H1 (cell line): ENCODE measurements at regions not wholly inside any gene's neighbourhood (a gene's known extent, or its start where the extent isn't known, plus 50 kb on each side); places are given as distances from the start of the nearest gene placed in this dataset.

Experiments used
- HDAC2 ChIP-seq, 2 experiments: fragments of 300-600 bp in 1 of 2; sonication (generic) in 1 of 2; IDR thresholded peaks; 2 replicates each; pipeline ENCODE4 v1.6.1; 2011 to 2012; ENCODE audit warnings: low read depth in 2 of 2, low read length in 2 of 2, mild to moderate bottlenecking in 2 of 2, moderate library complexity in 2 of 2, borderline replicate concordance in 1 of 2, inconsistent platforms in 1 of 2
- SIN3A ChIP-seq, 2 experiments: IDR thresholded peaks in 1 of 2; conservative IDR thresholded peaks in 1 of 2; 2 replicates each; pipeline ENCODE4 v1.6.1; 2011 to 2012; ENCODE audit warnings: low read length in 2 of 2, improper control_type of control experiment in 1 of 2, low read depth in 1 of 2, mild to moderate bottlenecking in 1 of 2
- TEAD4 ChIP-seq: IDR thresholded peaks from 2 replicates; pipeline ENCODE4 v1.6.1; 2012; ENCODE audit warnings: low read depth, low read length, inconsistent platforms, mixed read lengths

- TF ChIP-seq SIN3A (conservative IDR thresholded peaks at IDR 0.05 in 1 of 2, IDR thresholded peaks at IDR 0.05 in 1 of 2; ENCODE audit: low read depth in 1 of 2, low read length in 2 of 2) (0 out of 4 replicates have a peak, but pooled peaks of 1 of the 2 experiments have one; percentile 57), TEAD4 (peak; percentile 55; the same call in 1 of the 2 replicates), HDAC2 (IDR thresholded peaks at IDR 0.05; ENCODE audit: borderline replicate concordance in 1 of 2, low read depth in 2 of 2, low read length in 2 of 2) (0 out of 4 replicates have a peak, but pooled peaks have one; percentile 18 to 37)
Measured at GRCh38 chr6:41488433-41489119, 57.6 kb upstream of the FOXP4 start (continued).
